ENCODE measurements at regions not wholly inside any gene's neighbourhood (a gene's known extent, or its start where the extent isn't known, plus 50 kb on each side); places are given as distances from the start of the nearest gene placed in this dataset.

GRCh38 chr22:47238690-47239473 lies 476.4 kb downstream of the TBC1D22A start:
- no peak for TF ChIP-seq CTCF (IDR thresholded peaks at IDR 0.05; ENCODE audit: insufficient read depth, low read length, severe bottlenecking)
- FAIRE-seq (peak; percentile 28), DNase-seq (ENCODE audit: low read depth) (no peak)
- Histone ChIP-seq H3K36me3 (ENCODE audit: control insufficient read depth, insufficient read depth, low read length) (no peaks in the 10 kb centered on the region), H3K27me3 (ENCODE audit: control insufficient read depth, insufficient read depth, low read length) (no peaks in the 10 kb centered on the region), H3K4me3 (ENCODE audit: low read depth, low read length) (no peak overlapping the region)

GRCh38 chr22:47237890-47238480 lies 475.5 kb downstream of the TBC1D22A start:
- DNase-seq (ENCODE audit: low read depth) = no peak
- no peak for FAIRE-seq
- Histone ChIP-seq H3K27me3 (ENCODE audit: control insufficient read depth, insufficient read depth, low read length) (no peaks in the 10 kb centered on the region), H3K36me3 (ENCODE audit: control insufficient read depth, insufficient read depth, low read length) (no peaks in the 10 kb centered on the region), H3K4me3 (ENCODE audit: low read depth, low read length) (no peak overlapping the region)
- no peak for TF ChIP-seq CTCF (IDR thresholded peaks at IDR 0.05; ENCODE audit: insufficient read depth, low read length, severe bottlenecking)

GRCh38 chr22:47236718-47237117 lies 474.3 kb downstream of the TBC1D22A start:
- Histone ChIP-seq H3K36me3 (ENCODE audit: control insufficient read depth, insufficient read depth, low read length) (no peaks in the 10 kb centered on the region), H3K4me3 (ENCODE audit: low read depth, low read length) (no peak overlapping the region), H3K27me3 (ENCODE audit: control insufficient read depth, insufficient read depth, low read length) (no peaks in the 10 kb centered on the region)
- FAIRE-seq (no peak), DNase-seq (ENCODE audit: low read depth) (no peak)
- TF ChIP-seq CTCF (IDR thresholded peaks at IDR 0.05; ENCODE audit: insufficient read depth, low read length, severe bottlenecking) = no peak

- no peaks in the 10 kb centered on the region for H3K36me3 ChIP-seq (ENCODE audit: control insufficient read depth, insufficient read depth, low read length)
- DNase-seq (ENCODE audit: low read depth) = no peak
- FAIRE-seq = no peak
- no peaks in the 10 kb centered on the region for H3K27me3 ChIP-seq (ENCODE audit: control insufficient read depth, insufficient read depth, low read length)
- H3K4me3 ChIP-seq (ENCODE audit: low read depth, low read length) = no peak overlapping the region
- TF ChIP-seq CTCF (IDR thresholded peaks at IDR 0.05; ENCODE audit: insufficient read depth, low read length, severe bottlenecking) = no peak
These were observed 473.7 kb downstream of the TBC1D22A start for GRCh38 chr22:47236161-47236560.

GRCh38 chr22:47233316-47234243 lies 471.1 kb downstream of the TBC1D22A start:
- TF ChIP-seq CTCF (IDR thresholded peaks at IDR 0.05; ENCODE audit: insufficient read depth, low read length, severe bottlenecking) = no peak
- H3K4me3 ChIP-seq (ENCODE audit: low read depth, low read length) = no peak overlapping the region
- FAIRE-seq = no peak
- no peaks in the 10 kb centered on the region for H3K36me3 ChIP-seq (ENCODE audit: control insufficient read depth, insufficient read depth, low read length)
- H3K27me3 ChIP-seq (ENCODE audit: control insufficient read depth, insufficient read depth, low read length) = no peaks in the 10 kb centered on the region
- DNase-seq (ENCODE audit: low read depth) = no peak

Data from bronchial epithelial cell (primary cell).